NK-92 treated with Interleukin-12 subunit alpha and Interleukin-12 subunit beta, amount 100 ng/mL, for 24 hours (cell line): ENCODE measurements at regions not wholly inside any gene's neighbourhood (a gene's known extent, or its start where the extent isn't known, plus 50 kb on each side); places are given as distances from the start of the nearest gene placed in this dataset.
"Not testable (repeated sequence)": the region's sequence is repeated elsewhere in the genome, so short reads cannot be mapped to it uniquely, and the experiment has no call there.

Experiments used
- DNase-seq: peaks from one replicate; lab custom pipeline; 2025; lab: John Stamatoyannopoulos, UW

GRCh38 chr6:1445650-1446330 lies 56.4 kb downstream of the FOXF2 start:
- DNase-seq: no peak

- no peak for DNase-seq
Observed at GRCh38 chr6:1449896-1450295, 60.5 kb downstream of the FOXF2 start.

- no peak for DNase-seq
Observed at GRCh38 chr6:1453024-1453423, 63.6 kb downstream of the FOXF2 start.

GRCh38 chr6:1456816-1457215 lies 67.4 kb downstream of the FOXF2 start:
- DNase-seq: not testable (repeated sequence)

GRCh38 chr6:1461207-1461606 lies 71.8 kb downstream of the FOXF2 start:
- no peak for DNase-seq

GRCh38 chr6:1461736-1462135 lies 72.4 kb downstream of the FOXF2 start:
- no peak for DNase-seq

GRCh38 chr6:1463275-1463674 lies 73.9 kb downstream of the FOXF2 start:
- no peak for DNase-seq

- no peak for DNase-seq
Observed at GRCh38 chr6:1463751-1464426, 74.5 kb downstream of the FOXF2 start.

- DNase-seq: no peak
Observed at GRCh38 chr6:1464781-1465370, 75.5 kb downstream of the FOXF2 start.

- no peak for DNase-seq
Observed at GRCh38 chr6:1468126-1468525, 78.8 kb downstream of the FOXF2 start.

GRCh38 chr6:1470040-1470439 lies 80.7 kb downstream of the FOXF2 start:
- no peak for DNase-seq

- DNase-seq: no peak
Observed at GRCh38 chr6:1472643-1473042, 83.3 kb downstream of the FOXF2 start.

GRCh38 chr6:1473166-1473565 lies 83.8 kb downstream of the FOXF2 start:
- no peak for DNase-seq

- DNase-seq: no peak
Observed at GRCh38 chr6:1473598-1473997, 84.2 kb downstream of the FOXF2 start.

- no peak for DNase-seq
Observed at GRCh38 chr6:1474205-1474604, 84.8 kb downstream of the FOXF2 start.

- DNase-seq: no peak
Observed at GRCh38 chr6:1475174-1475573, 85.8 kb downstream of the FOXF2 start.

GRCh38 chr6:1477432-1478090 lies 88.2 kb downstream of the FOXF2 start:
- DNase-seq: no peak

GRCh38 chr6:1478163-1478826 lies 88.9 kb downstream of the FOXF2 start:
- DNase-seq: not testable (repeated sequence)

- DNase-seq: no peak
Observed at GRCh38 chr6:1479095-1479494, 89.7 kb downstream of the FOXF2 start.

- no peak for DNase-seq
Observed at GRCh38 chr6:1479601-1480221, 90.3 kb downstream of the FOXF2 start.

- DNase-seq: no peak
Observed at GRCh38 chr6:1481286-1481685, 91.9 kb downstream of the FOXF2 start.
